K562 (cell line): ENCODE measurements at regions not wholly inside any gene's neighbourhood (a gene's known extent, or its start where the extent isn't known, plus 50 kb on each side); places are given as distances from the start of the nearest gene placed in this dataset.

ENCODE experiments used
- BCL6 ChIP-seq: fragments of 250-450 bp; sonication (Bioruptor Pico); IDR thresholded peaks from 2 replicates; pipeline ENCODE4 v1.4.0; 2020
- CAMTA2 ChIP-seq: fragments of 250-450 bp; sonication (Bioruptor Pico); conservative IDR thresholded peaks from 2 replicates; pipeline ENCODE4 v1.5.1; 2022
- CBFB ChIP-seq: sonication (generic); formaldehyde crosslinking; IDR thresholded peaks from 2 replicates; pipeline ENCODE4 v1.4.0; 2020; ENCODE audit warnings: mild to moderate bottlenecking, missing genetic modification reagents
- GATAD2B ChIP-seq: fragments of 450-650 bp; IDR thresholded peaks from 2 replicates; pipeline ENCODE4 v1.6.1; 2017; ENCODE audit warnings: mild to moderate bottlenecking, borderline replicate concordance
- JUND ChIP-seq, 2 experiments: IDR thresholded peaks; 2 replicates in 1 of 2; 3 replicates in 1 of 2; pipeline ENCODE4 v1.6.1; 2011; ENCODE audit warnings: borderline replicate concordance in 2 of 2, low read depth in 2 of 2, low read length in 2 of 2, improper control_type of control experiment in 1 of 2, missing biosample characterization in 1 of 2, missing genetic modification characterization in 1 of 2, missing genetic modification reagents in 1 of 2
- KLF1 ChIP-seq: fragments of 450-650 bp; IDR thresholded peaks from 2 replicates; pipeline ENCODE4 v1.6.1; 2016; ENCODE audit warnings: missing genetic modification characterization, missing compliant biosample characterization
- MAX ChIP-seq: sonication (generic); formaldehyde crosslinking; IDR thresholded peaks from 2 replicates; pipeline ENCODE4 v1.9.0; 2022; ENCODE audit warnings: mild to moderate bottlenecking, missing genetic modification reagents
- MTF1 ChIP-seq: fragments of 250-450 bp; sonication (Bioruptor Pico); IDR thresholded peaks from 2 replicates; pipeline ENCODE4 v1.9.0; 2021; ENCODE audit warnings: moderate library complexity, mild to moderate bottlenecking, inconsistent platforms, borderline replicate concordance
- SNRNP70 ChIP-seq: fragments of 200-400 bp; formaldehyde crosslinking; optimal IDR thresholded peaks from 2 replicates; pipeline ENCODE3; 2017; ENCODE audit warnings: low read depth, low read length
- SRSF1 ChIP-seq: fragments of 200-400 bp; formaldehyde crosslinking; IDR thresholded peaks from 2 replicates; pipeline ENCODE4 v1.6.1; 2017; ENCODE audit warnings: mild to moderate bottlenecking, low read depth, low read length, moderate library complexity
- ZC3H4 ChIP-seq: sonication (generic); formaldehyde crosslinking; IDR thresholded peaks from 2 replicates; pipeline ENCODE4 v1.9.0; 2021; ENCODE audit warnings: missing genetic modification reagents, borderline replicate concordance

GRCh38 chr6:51137777-51138176 is 319.1 kb downstream of the TFAP2B start:
- no peak for TF ChIP-seq CAMTA2
- TF ChIP-seq MTF1 (CRISPR knock-in tag), result no peak
- TF ChIP-seq ZC3H4 (CRISPR knock-in tag), result no peak
- TF ChIP-seq BCL6, result no peak
- no peak for TF ChIP-seq GATAD2B
- no peak for TF ChIP-seq CBFB (CRISPR knock-in tag)
- no peak for TF ChIP-seq JUND (IDR thresholded peaks at IDR 0.05; ENCODE audit: borderline replicate concordance, low read depth, low read length)
- no peak for TF ChIP-seq JUND (tag; IDR thresholded peaks at IDR 0.05; ENCODE audit: borderline replicate concordance, low read depth, low read length)
- no peak for TF ChIP-seq KLF1 (tag)
- TF ChIP-seq SNRNP70, result no peak
- no peak for TF ChIP-seq MAX (CRISPR knock-in tag)
- TF ChIP-seq SRSF1, result no peak
